Activated B cell treated with CpG ODN at 0.5 μM for 24 hours (primary cell): ENCODE measurements at regions not wholly inside any gene's neighbourhood (a gene's known extent, or its start where the extent isn't known, plus 50 kb on each side); places are given as distances from the start of the nearest gene placed in this dataset.
"Not testable (repeated sequence)": the region's sequence is repeated elsewhere in the genome, so short reads cannot be mapped to it uniquely, and the experiment has no call there.

ENCODE experiments used
- ATAC-seq: fragments of 200-7000 bp; cut with Tn5 transposase; one replicate; pipeline ENCODE4 v1.10.0; 2021; ENCODE audit warnings: low read depth, mild to moderate bottlenecking, moderate library complexity
- CTCF ChIA-PET: fragments of 350-600 bp; sonication (Branson Sonifier 250); formaldehyde crosslinking; loops from one replicate; lab custom pipeline; 2021; ENCODE audit warnings: antibody characterized with exemption; lab: Charles Lee
- POLR2A ChIA-PET: fragments of 350-600 bp; sonication (Branson Sonifier 250); formaldehyde crosslinking; loops from one replicate; lab custom pipeline; 2021; ENCODE audit warnings: antibody characterized with exemption; lab: Charles Lee
- DNase-seq: peaks from one replicate; pipeline ENCODE4 v3.0.0; 2022
- H3K27ac Mint-ChIP-seq: one replicate; pipeline ENCODE4 v1.8.0; 2020; ENCODE audit warnings: mixed read lengths
- H3K27me3 Mint-ChIP-seq: one replicate; pipeline ENCODE4 v1.8.0; 2021; ENCODE audit warnings: mixed read lengths
- H3K36me3 Mint-ChIP-seq: one replicate; pipeline ENCODE4 v1.8.0; 2021; ENCODE audit warnings: low read depth, mixed read lengths
- H3K4me1 Mint-ChIP-seq: one replicate; pipeline ENCODE4 v1.8.0; 2021; ENCODE audit warnings: mixed read lengths
- H3K4me3 Mint-ChIP-seq: one replicate; pipeline ENCODE4 v1.8.0; 2020; ENCODE audit warnings: mild to moderate bottlenecking, mixed read lengths
- H3K9me3 Mint-ChIP-seq: one replicate; pipeline ENCODE4 v1.8.0; 2020; ENCODE audit warnings: mixed read lengths
- intact Hi-C: fragments of 100-400 bp; cut with micrococcal nuclease; formaldehyde crosslinking; loops from one replicate; pipeline ENCODE4 v1.15.1; 2024
- TF ChIP-seq, protein P1 (sequence below): fragments of 200-600 bp; IDR thresholded peaks from one replicate; pipeline ENCODE4 v1.8.0; 2022; ENCODE audit warnings: antibody characterized with exemption, mild to moderate bottlenecking

DNA sequence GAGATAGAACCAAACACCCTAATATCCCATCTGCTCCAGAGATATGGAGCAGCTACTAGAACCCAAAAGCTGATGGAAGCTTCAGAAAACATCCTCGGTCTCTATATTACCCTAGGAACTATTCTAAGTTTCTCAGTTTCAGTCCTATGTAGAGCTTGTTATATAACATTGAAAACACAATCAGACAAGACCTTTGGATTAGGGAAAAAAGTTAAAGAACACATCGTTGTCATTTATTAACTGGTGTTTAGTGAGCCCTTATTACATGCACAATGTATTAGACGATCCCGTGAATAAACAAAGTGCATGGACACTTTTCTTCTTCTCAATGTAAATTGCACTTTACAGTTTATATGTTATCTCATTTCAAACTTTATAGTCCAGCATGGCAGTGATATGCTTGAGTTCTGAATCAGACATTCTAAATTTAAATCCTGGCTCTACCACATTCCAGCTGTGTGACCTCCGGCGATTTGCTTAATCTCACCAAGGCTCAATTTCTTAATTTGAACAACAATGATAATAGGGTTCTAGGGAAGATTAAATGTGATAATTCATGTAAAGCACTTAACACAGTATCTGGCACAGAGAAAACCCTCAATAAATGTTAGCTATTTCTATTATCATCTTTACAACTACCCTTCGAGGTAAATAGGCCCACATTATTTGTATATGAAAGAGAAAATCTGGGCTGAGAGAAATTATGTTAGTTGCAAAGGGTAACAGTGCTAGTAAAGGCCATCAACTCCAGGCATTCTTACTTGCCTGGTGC is 83.6 kb upstream of the PIK3C3 start:
- Mint-ChIP-seq H3K27me3 (peaks cover 1% of the 10 kb centered on the region), H3K27ac (no peak overlapping the region), H3K4me1 (no peaks in the 10 kb centered on the region), H3K4me3 (no peak overlapping the region), H3K9me3 (no peaks in the 10 kb centered on the region), H3K36me3 (no peaks in the 10 kb centered on the region)
- DNase-seq (no peak), ATAC-seq (no peak)
- intact Hi-C loops = no loop called here
- TF ChIP-seq, protein P1, sequence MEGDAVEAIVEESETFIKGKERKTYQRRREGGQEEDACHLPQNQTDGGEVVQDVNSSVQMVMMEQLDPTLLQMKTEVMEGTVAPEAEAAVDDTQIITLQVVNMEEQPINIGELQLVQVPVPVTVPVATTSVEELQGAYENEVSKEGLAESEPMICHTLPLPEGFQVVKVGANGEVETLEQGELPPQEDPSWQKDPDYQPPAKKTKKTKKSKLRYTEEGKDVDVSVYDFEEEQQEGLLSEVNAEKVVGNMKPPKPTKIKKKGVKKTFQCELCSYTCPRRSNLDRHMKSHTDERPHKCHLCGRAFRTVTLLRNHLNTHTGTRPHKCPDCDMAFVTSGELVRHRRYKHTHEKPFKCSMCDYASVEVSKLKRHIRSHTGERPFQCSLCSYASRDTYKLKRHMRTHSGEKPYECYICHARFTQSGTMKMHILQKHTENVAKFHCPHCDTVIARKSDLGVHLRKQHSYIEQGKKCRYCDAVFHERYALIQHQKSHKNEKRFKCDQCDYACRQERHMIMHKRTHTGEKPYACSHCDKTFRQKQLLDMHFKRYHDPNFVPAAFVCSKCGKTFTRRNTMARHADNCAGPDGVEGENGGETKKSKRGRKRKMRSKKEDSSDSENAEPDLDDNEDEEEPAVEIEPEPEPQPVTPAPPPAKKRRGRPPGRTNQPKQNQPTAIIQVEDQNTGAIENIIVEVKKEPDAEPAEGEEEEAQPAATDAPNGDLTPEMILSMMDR = no peak
- CTCF ChIA-PET = no interaction called here
- POLR2A ChIA-PET = no interaction called here

DNA sequence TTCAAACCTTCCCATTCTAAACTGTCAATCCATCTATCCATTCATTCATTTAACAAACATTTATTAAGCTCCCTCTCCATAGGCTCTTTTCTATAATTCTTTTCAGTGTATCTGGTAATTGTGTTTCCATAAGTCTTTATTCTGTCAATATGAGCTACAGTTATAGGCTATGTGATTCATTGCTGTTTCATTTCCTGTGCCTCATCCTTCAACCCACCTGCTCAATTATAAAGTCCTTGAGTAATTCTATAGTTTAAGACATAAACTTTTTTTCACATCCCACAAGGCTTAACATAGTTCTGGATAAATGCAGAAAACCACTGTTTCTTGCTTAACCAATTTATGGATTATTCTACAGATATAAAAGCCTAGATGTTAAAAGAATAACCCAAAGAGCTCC is 84.2 kb upstream of the PIK3C3 start:
- no peaks in the 10 kb centered on the region for H3K9me3 Mint-ChIP-seq
- H3K27me3 Mint-ChIP-seq = peaks cover 1% of the 10 kb centered on the region
- no peak for ATAC-seq
- H3K4me3 Mint-ChIP-seq = no peak overlapping the region
- ChIA-PET POLR2A (no interaction called here), CTCF (no interaction called here)
- no peaks in the 10 kb centered on the region for H3K4me1 Mint-ChIP-seq
- no peak overlapping the region for H3K27ac Mint-ChIP-seq
- DNase-seq = no peak
- H3K36me3 Mint-ChIP-seq = no peaks in the 10 kb centered on the region
- intact Hi-C loops = no loop called here
- TF ChIP-seq, protein P1 = no peak

DNA sequence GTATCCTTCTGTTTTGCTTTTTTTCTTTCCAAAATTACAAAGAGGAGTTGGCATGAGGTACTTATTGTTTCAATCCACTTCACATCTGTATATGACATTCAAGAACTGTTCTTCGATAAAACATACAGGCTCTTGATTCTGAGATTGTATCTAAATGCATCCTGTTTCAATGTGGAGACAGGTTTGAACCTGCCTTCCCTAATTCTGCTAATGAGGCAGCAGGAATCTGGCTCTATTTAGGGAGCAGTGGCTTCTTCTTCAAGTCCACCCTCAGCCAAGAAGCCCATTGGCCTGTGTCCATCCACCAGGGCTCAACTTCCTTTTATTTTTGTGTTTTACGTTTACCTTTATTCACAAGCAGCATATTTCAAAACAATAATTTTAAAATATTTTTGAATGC is 84.8 kb upstream of the PIK3C3 start:
- H3K4me1 Mint-ChIP-seq = no peaks in the 10 kb centered on the region
- DNase-seq = no peak
- intact Hi-C loops = no loop called here
- H3K36me3 Mint-ChIP-seq = no peaks in the 10 kb centered on the region
- TF ChIP-seq, protein P1 = no peak
- no peak overlapping the region for H3K4me3 Mint-ChIP-seq
- H3K27ac Mint-ChIP-seq = no peak overlapping the region
- ChIA-PET CTCF (no interaction called here), POLR2A (no interaction called here)
- H3K27me3 Mint-ChIP-seq = no peaks in the 10 kb centered on the region
- no peak for ATAC-seq
- H3K9me3 Mint-ChIP-seq = no peaks in the 10 kb centered on the region

DNA sequence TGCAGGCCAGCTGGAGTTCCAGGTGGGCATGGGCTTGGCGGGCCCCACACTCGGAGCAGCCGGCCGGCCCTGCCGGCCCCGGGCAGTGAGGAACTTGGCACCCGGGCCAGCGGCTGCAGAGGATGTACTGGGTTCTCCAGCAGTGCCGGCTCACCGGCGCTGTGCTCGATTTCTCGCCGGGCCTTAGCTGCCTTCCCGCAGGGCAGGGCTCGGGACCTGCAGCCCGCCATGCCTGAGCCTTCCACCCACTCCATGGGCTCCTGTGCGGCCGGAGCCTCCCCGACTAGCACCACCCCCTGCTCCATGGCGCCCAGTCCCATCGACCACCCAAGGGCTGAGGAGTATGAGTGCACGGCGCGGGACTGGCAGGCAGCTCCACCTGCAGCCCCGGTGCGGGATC is 89.2 kb upstream of the PIK3C3 start:
- ATAC-seq, intact Hi-C loops, H3K4me1 Mint-ChIP-seq, H3K4me3 Mint-ChIP-seq, CTCF ChIA-PET, H3K9me3 Mint-ChIP-seq, H3K27ac Mint-ChIP-seq, H3K36me3 Mint-ChIP-seq, POLR2A ChIA-PET, H3K27me3 Mint-ChIP-seq, DNase-seq: not testable (repeated sequence)

DNA sequence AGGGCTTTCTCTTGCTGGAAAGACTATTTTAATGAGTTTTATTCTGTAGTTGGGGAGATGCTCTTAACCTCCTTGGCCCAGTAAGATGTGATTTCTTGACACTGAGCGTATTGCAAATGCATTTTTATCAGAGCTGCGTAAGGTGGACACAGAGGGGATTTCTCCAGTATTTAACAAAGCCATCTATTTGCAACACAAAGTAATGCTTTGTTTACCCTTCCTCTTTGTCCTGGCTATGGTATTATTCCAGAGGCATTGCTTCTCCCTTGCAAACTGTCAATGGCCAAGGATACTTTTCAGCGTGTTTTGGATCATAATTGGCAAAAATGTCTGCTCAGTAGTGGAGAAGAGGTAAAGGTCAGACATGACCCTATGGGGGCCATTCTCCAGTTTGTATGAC is 90.8 kb upstream of the PIK3C3 start:
- peaks cover 3% of the 10 kb centered on the region for H3K27me3 Mint-ChIP-seq
- POLR2A ChIA-PET = no interaction called here
- TF ChIP-seq, protein P1 = no peak
- no peaks in the 10 kb centered on the region for H3K9me3 Mint-ChIP-seq
- ATAC-seq = no peak
- no peaks in the 10 kb centered on the region for H3K4me1 Mint-ChIP-seq
- CTCF ChIA-PET = no interaction called here
- H3K36me3 Mint-ChIP-seq = no peaks in the 10 kb centered on the region
- no peak overlapping the region for H3K4me3 Mint-ChIP-seq
- H3K27ac Mint-ChIP-seq = no peak overlapping the region
- no peak for DNase-seq
- intact Hi-C loops = no loop called here

DNA sequence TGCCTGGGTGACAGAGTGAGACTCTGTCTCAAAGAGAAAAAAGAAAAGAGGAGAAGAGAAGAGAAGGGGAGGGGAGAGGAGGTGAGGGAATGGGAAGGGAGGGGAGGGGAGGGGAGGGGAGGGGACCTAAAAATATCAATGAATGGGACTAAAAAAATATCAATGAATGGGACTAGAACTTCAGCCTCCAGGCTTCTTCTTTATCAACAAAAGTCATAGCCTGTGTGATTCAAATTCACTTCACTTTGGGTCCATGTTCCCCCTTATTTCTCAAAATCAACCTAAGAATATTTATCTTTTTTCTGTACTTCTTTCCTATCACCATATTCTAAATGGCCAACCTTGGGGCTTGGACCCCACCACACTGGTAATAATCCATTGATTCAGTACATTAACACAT is 92.1 kb upstream of the PIK3C3 start:
- CTCF ChIA-PET = no interaction called here
- Mint-ChIP-seq H3K4me1 (no peaks in the 10 kb centered on the region), H3K4me3 (no peak overlapping the region), H3K27ac (no peak overlapping the region), H3K36me3 (no peaks in the 10 kb centered on the region), H3K9me3 (no peaks in the 10 kb centered on the region), H3K27me3 (peaks cover 3% of the 10 kb centered on the region)
- POLR2A ChIA-PET = no interaction called here
- ATAC-seq (no peak), DNase-seq (no peak)
- TF ChIP-seq, protein P1 = no peak
- intact Hi-C loops = no loop called here
